ENCODE measurements at regions not wholly inside any gene's neighbourhood (a gene's known extent, or its start where the extent isn't known, plus 50 kb on each side); places are given as distances from the start of the nearest gene placed in this dataset.

DNA sequence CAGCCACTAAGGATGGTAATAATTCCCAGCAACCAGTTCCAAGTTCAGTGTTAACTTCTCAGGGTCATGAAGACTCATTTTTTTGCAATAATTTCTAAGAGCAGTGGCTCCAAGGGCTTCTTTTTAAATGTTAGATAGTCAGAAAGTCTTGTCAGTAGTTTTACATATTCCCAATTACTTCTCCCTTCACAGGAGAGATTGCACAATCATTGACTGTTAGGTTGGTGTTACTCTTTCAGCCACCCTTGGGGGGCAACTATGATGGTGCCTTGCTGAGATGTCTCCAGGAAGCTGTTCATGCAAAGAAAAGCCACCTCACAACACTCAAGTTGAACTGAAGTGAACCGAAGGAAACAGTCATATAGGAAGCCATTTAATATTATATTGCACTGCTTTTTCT is 127.9 kb upstream of the DOCK10 start:
- H3K4me1 Mint-ChIP-seq (ENCODE audit: unreplicated experiment): peaks cover 4% of the 10 kb centered on the region
- no peaks in the 10 kb centered on the region for H3K9me3 Mint-ChIP-seq (ENCODE audit: unreplicated experiment)
- H3K27me3 Mint-ChIP-seq (ENCODE audit: unreplicated experiment): no peaks in the 10 kb centered on the region
- no peak overlapping the region for H3K4me3 Mint-ChIP-seq (ENCODE audit: unreplicated experiment)
- H3K27ac Mint-ChIP-seq (ENCODE audit: unreplicated experiment): no peak overlapping the region
- TF ChIP-seq, protein P1, sequence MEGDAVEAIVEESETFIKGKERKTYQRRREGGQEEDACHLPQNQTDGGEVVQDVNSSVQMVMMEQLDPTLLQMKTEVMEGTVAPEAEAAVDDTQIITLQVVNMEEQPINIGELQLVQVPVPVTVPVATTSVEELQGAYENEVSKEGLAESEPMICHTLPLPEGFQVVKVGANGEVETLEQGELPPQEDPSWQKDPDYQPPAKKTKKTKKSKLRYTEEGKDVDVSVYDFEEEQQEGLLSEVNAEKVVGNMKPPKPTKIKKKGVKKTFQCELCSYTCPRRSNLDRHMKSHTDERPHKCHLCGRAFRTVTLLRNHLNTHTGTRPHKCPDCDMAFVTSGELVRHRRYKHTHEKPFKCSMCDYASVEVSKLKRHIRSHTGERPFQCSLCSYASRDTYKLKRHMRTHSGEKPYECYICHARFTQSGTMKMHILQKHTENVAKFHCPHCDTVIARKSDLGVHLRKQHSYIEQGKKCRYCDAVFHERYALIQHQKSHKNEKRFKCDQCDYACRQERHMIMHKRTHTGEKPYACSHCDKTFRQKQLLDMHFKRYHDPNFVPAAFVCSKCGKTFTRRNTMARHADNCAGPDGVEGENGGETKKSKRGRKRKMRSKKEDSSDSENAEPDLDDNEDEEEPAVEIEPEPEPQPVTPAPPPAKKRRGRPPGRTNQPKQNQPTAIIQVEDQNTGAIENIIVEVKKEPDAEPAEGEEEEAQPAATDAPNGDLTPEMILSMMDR (IDR thresholded peaks at IDR 0.05): no peak
- H3K36me3 Mint-ChIP-seq (ENCODE audit: unreplicated experiment): no peaks in the 10 kb centered on the region
- DNase-seq (ENCODE audit: extremely low spot score, unreplicated experiment): no peak

DNA sequence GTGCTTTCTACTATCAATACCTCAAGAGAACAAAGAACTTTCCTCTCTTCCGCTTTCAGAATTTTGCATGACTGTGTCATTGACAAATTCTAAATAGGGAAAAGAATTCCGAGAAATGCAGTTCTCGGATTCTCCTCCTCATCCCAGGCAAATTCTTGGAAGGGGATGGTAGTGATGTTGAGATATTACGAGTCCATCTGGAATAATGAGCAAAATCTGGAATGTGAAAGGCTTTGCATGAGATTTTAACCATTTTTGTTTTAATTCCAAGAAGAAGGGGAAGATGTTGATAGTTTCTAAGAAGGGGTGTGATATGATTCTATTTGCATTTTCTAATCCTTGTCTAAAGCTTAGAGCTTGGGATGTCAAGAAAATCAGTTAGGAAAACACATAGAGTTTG is 127.1 kb upstream of the DOCK10 start:
- Mint-ChIP-seq H3K9me3 (ENCODE audit: unreplicated experiment) (no peaks in the 10 kb centered on the region), H3K36me3 (ENCODE audit: unreplicated experiment) (no peaks in the 10 kb centered on the region), H3K4me1 (ENCODE audit: unreplicated experiment) (peaks cover 11% of the 10 kb centered on the region), H3K4me3 (ENCODE audit: unreplicated experiment) (no peak overlapping the region), H3K27ac (ENCODE audit: unreplicated experiment) (no peak overlapping the region), H3K27me3 (ENCODE audit: unreplicated experiment) (no peaks in the 10 kb centered on the region)
- TF ChIP-seq, protein P1 (IDR thresholded peaks at IDR 0.05): no peak
- no peak for DNase-seq (ENCODE audit: extremely low spot score, unreplicated experiment)

DNA sequence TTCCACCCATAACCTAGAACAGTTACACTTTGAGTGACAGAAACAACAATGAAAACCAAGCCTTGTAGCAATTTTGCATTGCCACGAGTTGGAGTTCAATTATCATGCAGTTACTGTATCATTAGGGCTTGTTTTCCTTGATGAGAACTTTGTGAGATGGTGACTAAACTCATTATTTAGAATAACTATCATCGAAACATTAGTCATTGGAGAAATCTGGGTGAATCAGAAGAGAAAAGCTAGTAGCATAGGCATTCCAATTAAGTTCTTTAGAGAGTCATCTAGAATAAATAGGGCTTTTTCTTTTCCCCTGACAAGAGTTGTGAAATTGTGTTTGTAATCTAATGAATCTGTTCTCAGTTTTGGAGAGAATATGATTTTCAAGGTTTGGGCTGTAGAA is 122.8 kb upstream of the DOCK10 start:
- Mint-ChIP-seq H3K36me3 (ENCODE audit: unreplicated experiment) (peaks cover 2% of the 10 kb centered on the region), H3K4me3 (ENCODE audit: unreplicated experiment) (no peak overlapping the region), H3K27ac (ENCODE audit: unreplicated experiment) (no peak overlapping the region), H3K27me3 (ENCODE audit: unreplicated experiment) (no peaks in the 10 kb centered on the region), H3K4me1 (ENCODE audit: unreplicated experiment) (peaks cover 7% of the 10 kb centered on the region), H3K9me3 (ENCODE audit: unreplicated experiment) (no peaks in the 10 kb centered on the region)
- no peak for DNase-seq (ENCODE audit: extremely low spot score, unreplicated experiment)
- TF ChIP-seq, protein P1 (IDR thresholded peaks at IDR 0.05): no peak

DNA sequence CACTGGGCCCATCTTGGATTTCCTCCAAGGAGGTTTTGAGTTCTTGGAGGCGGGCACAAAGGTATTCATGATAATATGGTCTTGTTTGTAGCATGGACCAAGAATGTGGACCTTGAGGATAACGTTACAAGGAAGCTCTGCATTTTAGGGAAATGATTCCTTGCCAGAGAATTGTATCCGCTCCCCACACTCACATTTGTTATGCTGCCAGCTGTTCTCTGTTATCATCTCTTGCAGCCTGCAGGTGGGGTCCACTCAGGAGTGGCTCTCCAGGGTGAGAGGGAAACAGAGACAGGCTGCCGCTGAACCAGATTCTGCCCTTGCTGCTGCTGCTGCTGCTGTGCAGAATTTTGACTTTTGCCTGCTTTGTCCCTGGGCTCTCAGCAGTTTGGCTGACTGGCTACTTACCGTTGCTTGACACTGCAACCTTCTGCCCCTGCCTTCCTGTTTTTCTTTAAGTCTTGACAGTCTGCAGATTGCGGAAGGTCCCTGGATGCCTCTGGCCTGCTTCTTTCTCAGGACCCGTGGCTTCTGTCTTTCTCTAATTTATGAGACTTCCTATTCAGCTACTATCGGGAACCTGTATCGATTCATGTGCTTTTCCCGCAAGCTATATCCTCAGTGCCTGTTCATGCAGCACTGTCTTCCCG is 122.3 kb upstream of the DOCK10 start:
- H3K4me3 Mint-ChIP-seq (ENCODE audit: unreplicated experiment): no peak overlapping the region
- TF ChIP-seq, protein P1 (IDR thresholded peaks at IDR 0.05): no peak
- H3K4me1 Mint-ChIP-seq (ENCODE audit: unreplicated experiment): peaks cover 7% of the 10 kb centered on the region
- no peak overlapping the region for H3K27ac Mint-ChIP-seq (ENCODE audit: unreplicated experiment)
- H3K9me3 Mint-ChIP-seq (ENCODE audit: unreplicated experiment): no peaks in the 10 kb centered on the region
- DNase-seq (ENCODE audit: extremely low spot score, unreplicated experiment): no peak
- peaks cover 2% of the 10 kb centered on the region for H3K36me3 Mint-ChIP-seq (ENCODE audit: unreplicated experiment)
- H3K27me3 Mint-ChIP-seq (ENCODE audit: unreplicated experiment): no peaks in the 10 kb centered on the region

DNA sequence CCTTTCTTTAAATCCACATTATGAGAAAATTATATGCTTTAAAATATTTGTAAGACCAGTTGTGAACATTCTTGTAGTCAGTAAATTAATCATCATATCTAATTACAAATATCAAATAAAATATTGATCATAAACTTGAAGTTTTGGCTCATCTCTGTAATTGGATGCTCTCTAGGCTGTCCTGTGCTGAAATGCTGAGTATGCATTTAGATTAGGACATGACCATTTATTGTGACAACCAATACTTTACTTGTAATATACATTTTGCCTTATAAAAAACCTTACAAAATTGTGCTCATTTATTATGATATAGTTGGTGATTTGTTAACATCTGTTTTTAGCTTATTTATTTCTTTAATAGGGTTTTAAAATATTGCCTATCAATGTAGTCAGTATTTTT is 116.1 kb upstream of the DOCK10 start:
- Mint-ChIP-seq H3K4me3 (ENCODE audit: unreplicated experiment) (no peak overlapping the region), H3K27me3 (ENCODE audit: unreplicated experiment) (no peaks in the 10 kb centered on the region), H3K27ac (ENCODE audit: unreplicated experiment) (no peak overlapping the region), H3K9me3 (ENCODE audit: unreplicated experiment) (no peaks in the 10 kb centered on the region), H3K36me3 (ENCODE audit: unreplicated experiment) (peaks cover 2% of the 10 kb centered on the region), H3K4me1 (ENCODE audit: unreplicated experiment) (no peaks in the 10 kb centered on the region)
- no peak for DNase-seq (ENCODE audit: extremely low spot score, unreplicated experiment)
- TF ChIP-seq, protein P1 (IDR thresholded peaks at IDR 0.05): no peak

Measured in osteocyte (in vitro differentiated cells).